ENCODE measurements at regions not wholly inside any gene's neighbourhood (a gene's known extent, or its start where the extent isn't known, plus 50 kb on each side); places are given as distances from the start of the nearest gene placed in this dataset.
"Not testable (repeated sequence)": the region's sequence is repeated elsewhere in the genome, so short reads cannot be mapped to it uniquely, and the experiment has no call there.

DNA sequence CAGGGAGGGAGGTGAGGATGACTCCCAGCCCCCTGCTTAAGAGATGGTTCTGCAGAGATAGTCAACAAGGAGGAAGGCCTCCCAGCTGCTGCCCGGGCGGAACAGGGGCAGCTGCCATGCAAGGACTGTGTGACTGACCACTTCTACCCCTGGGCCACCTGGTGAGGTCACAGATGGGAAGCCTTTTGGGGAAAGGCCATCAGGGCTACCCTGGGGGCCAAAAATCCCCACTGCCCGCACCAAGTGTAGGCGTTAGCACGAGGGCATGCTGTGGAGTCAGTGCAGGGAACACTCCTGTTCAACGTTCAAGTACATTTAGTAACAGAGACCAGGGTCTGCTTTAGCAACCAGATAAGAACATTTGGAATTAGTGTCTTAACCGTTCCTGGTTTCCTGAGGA lies 372.9 kb downstream of the BRD1 start:
- Histone ChIP-seq H3K4me1 (ENCODE audit: insufficient read depth, low read length) (no peaks in the 10 kb centered on the region), H3K9me3 (ENCODE audit: low read length) (no peaks in the 10 kb centered on the region), H3K4me3 (ENCODE audit: low read length) (no peak overlapping the region), H3K27ac (ENCODE audit: low read depth, low read length) (no peak overlapping the region), H3K27me3 (ENCODE audit: insufficient read depth, low read length, poor library complexity, severe bottlenecking) (no peaks in the 10 kb centered on the region), H3K36me3 (ENCODE audit: insufficient read depth, low read length) (no peaks in the 10 kb centered on the region)
- H3K27me3 Mint-ChIP-seq = peaks cover 4 to 15% of the 10 kb centered on the region in 2 donors
- no peak overlapping the region for H3K4me3 Mint-ChIP-seq
- peaks cover 0 to 10% (median 0%) of the 10 kb centered on the region in 5 donors for H3K9me3 Mint-ChIP-seq
- ChIA-PET CTCF (no interaction called here), POLR2A (no interaction called here)
- no peaks in the 10 kb centered on the region for H3K4me1 Mint-ChIP-seq
- no peak for DNase-seq
- peaks cover 0 to 3% (median 0%) of the 10 kb centered on the region in 3 donors for H3K36me3 Mint-ChIP-seq
- H3K27ac Mint-ChIP-seq = no peak overlapping the region

DNA sequence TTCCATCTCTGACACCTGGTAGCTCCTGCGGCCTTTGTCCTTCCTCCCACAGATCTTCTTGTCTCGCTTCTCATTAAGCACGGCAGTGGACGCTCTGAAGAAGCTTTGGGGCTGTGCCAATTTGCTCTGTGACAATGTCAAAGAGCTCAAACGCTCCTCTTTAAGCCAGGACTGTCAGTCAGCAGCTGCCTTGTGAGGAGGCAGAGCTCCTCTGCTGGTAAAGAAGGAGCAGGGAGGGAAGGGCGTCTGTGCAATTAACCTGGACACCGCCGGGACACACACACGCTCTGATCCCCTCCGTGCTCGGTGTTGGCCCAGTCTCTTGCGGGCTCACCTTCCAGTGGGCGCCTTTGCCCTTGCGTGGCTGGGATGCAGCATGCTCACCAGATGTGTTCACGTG lies 373.9 kb downstream of the BRD1 start:
- H3K4me1 ChIP-seq (ENCODE audit: insufficient read depth, low read length) = no peaks in the 10 kb centered on the region
- ChIA-PET POLR2A (no interaction called here), CTCF (no interaction called here)
- H3K27me3 Mint-ChIP-seq = peaks cover 9 to 20% of the 10 kb centered on the region in 2 donors
- H3K9me3 ChIP-seq (ENCODE audit: low read length) = no peaks in the 10 kb centered on the region
- peaks cover 0 to 4% (median 3%) of the 10 kb centered on the region in 3 donors for H3K36me3 Mint-ChIP-seq
- H3K36me3 ChIP-seq (ENCODE audit: insufficient read depth, low read length) = no peaks in the 10 kb centered on the region
- H3K4me3 ChIP-seq (ENCODE audit: low read length) = no peak overlapping the region
- peaks cover 3% of the 10 kb centered on the region for H3K27me3 ChIP-seq (ENCODE audit: insufficient read depth, low read length, poor library complexity, severe bottlenecking)
- peaks cover 0 to 14% (median 0%) of the 10 kb centered on the region in 5 donors for H3K9me3 Mint-ChIP-seq
- H3K27ac ChIP-seq (ENCODE audit: low read depth, low read length) = no peak overlapping the region
- no peak overlapping the region for H3K27ac Mint-ChIP-seq
- H3K4me3 Mint-ChIP-seq = peak overlapping the region in 1 of 7 donors; percentile 52
- H3K4me1 Mint-ChIP-seq = no peaks in the 10 kb centered on the region
- DNase-seq = no peak

DNA sequence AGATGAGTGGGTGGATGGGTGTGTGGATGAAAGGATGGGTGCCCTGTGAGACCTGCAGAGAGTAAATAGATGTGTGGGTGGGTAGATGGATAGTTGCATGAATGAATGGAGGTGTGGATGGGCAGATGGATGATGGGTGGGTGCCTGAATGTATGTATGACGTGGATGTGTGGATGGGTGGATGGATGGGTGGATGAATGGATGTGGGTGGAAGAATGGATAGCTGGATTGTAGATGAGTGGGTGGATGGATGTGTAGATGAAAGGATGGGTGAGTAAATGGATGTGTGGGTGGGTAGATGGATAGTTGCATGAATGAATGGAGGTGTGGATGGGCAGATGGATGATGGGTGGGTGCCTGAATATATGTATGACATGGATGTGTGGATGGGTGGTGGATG lies 374.7 kb downstream of the BRD1 start:
- H3K27ac Mint-ChIP-seq; H3K36me3 ChIP-seq (ENCODE audit: insufficient read depth, low read length); H3K27ac ChIP-seq (ENCODE audit: low read depth, low read length); H3K9me3 Mint-ChIP-seq; H3K4me1 ChIP-seq (ENCODE audit: insufficient read depth, low read length); H3K4me1 Mint-ChIP-seq; H3K36me3 Mint-ChIP-seq; H3K4me3 Mint-ChIP-seq; CTCF ChIA-PET; DNase-seq; POLR2A ChIA-PET; H3K4me3 ChIP-seq (ENCODE audit: low read length); H3K9me3 ChIP-seq (ENCODE audit: low read length); H3K27me3 ChIP-seq (ENCODE audit: insufficient read depth, low read length, poor library complexity, severe bottlenecking): not testable (repeated sequence)
- H3K27me3 Mint-ChIP-seq = peaks cover 12 to 24% of the 10 kb centered on the region in 2 donors

DNA sequence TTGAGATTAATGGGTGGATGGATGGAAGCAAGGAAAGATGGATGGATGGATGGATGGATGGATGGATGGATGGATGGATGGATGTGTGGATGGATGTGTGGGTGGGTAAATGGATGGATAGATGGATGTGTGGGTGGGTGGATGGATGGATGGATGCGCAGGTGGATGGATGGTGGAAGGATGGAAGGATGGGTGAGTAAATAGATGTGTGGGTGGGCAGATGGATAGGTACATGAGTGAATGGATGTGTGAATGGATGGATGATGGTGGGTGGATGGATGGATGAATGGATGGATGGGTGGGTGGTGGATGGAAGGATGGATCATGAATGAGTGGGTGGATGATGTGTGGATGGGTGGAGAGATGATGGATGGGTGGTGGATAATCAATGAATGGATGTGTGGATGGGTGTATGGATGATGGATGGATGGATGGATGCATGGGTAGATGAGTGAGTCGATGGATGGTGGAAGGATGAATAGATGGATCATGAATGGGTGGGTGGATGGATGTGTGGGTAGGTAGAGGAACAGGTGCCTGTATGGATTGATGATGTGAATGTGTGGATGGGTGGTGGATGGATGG lies 375.2 kb downstream of the BRD1 start:
- Mint-ChIP-seq H3K9me3 (peaks cover 0 to 7% (median 0%) of the 10 kb centered on the region in 5 donors), H3K4me1 (no peaks in the 10 kb centered on the region), H3K4me3 (no peak overlapping the region), H3K27ac (no peak overlapping the region), H3K27me3 (peaks cover 12 to 28% of the 10 kb centered on the region in 2 donors), H3K36me3 (peaks cover 0 to 4% (median 0%) of the 10 kb centered on the region in 3 donors)
- Histone ChIP-seq H3K4me1 (ENCODE audit: insufficient read depth, low read length) (no peaks in the 10 kb centered on the region), H3K27me3 (ENCODE audit: insufficient read depth, low read length, poor library complexity, severe bottlenecking) (peaks cover 3% of the 10 kb centered on the region), H3K4me3 (ENCODE audit: low read length) (no peak overlapping the region), H3K36me3 (ENCODE audit: insufficient read depth, low read length) (no peaks in the 10 kb centered on the region), H3K9me3 (ENCODE audit: low read length) (no peaks in the 10 kb centered on the region), H3K27ac (ENCODE audit: low read depth, low read length) (no peak overlapping the region)
- CTCF ChIA-PET = no interaction called here
- POLR2A ChIA-PET = no interaction called here
- DNase-seq = no peak

DNA sequence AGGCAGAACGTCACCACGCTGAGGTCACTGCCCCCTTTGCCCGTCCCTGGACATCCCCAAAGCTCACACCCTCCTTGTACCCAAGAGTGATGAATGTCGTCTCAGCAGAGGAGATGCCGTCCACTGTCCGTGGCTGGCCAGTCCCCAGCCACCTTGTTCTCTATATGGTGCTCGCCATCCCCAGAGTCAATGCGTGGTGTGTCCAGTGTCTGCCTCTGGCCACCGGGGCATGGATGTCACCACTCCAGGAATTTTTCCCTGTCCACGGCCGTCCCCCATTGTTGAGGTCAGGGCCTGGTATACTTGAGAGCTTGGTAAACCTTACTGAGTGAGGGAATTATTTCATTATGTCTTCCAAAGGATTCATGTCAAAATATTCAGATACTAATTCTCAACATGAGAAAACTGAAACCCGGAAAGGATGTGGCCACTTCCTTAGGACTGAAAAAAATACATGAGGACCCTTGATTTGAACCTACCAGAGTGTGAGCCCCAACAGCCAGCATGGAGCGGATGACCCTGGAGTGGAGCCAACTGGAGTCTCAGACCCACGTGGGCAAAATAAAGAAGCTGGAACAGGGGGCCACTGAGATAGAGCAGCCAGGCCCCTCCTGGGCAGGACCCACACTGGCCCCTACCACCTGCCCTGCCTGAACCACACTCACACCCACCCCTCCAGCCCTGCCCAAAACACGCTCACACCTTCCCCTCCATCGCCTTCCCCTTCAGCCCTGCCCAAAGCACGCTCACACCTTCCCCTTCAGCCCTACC lies 376.4 kb downstream of the BRD1 start:
- Mint-ChIP-seq H3K36me3 (peaks cover 0 to 4% (median 0%) of the 10 kb centered on the region in 3 donors), H3K4me3 (no peak overlapping the region), H3K27me3 (peaks cover 10 to 33% of the 10 kb centered on the region in 2 donors), H3K4me1 (no peaks in the 10 kb centered on the region), H3K27ac (no peak overlapping the region), H3K9me3 (peaks cover 0 to 7% (median 0%) of the 10 kb centered on the region in 5 donors)
- no peaks in the 10 kb centered on the region for H3K4me1 ChIP-seq (ENCODE audit: insufficient read depth, low read length)
- DNase-seq = no peak
- POLR2A ChIA-PET = no interaction called here
- peaks cover 3% of the 10 kb centered on the region for H3K27me3 ChIP-seq (ENCODE audit: insufficient read depth, low read length, poor library complexity, severe bottlenecking)
- H3K4me3 ChIP-seq (ENCODE audit: low read length) = no peak overlapping the region
- no peak overlapping the region for H3K27ac ChIP-seq (ENCODE audit: low read depth, low read length)
- CTCF ChIA-PET = no interaction called here
- no peaks in the 10 kb centered on the region for H3K36me3 ChIP-seq (ENCODE audit: insufficient read depth, low read length)
- H3K9me3 ChIP-seq (ENCODE audit: low read length) = no peaks in the 10 kb centered on the region

DNA sequence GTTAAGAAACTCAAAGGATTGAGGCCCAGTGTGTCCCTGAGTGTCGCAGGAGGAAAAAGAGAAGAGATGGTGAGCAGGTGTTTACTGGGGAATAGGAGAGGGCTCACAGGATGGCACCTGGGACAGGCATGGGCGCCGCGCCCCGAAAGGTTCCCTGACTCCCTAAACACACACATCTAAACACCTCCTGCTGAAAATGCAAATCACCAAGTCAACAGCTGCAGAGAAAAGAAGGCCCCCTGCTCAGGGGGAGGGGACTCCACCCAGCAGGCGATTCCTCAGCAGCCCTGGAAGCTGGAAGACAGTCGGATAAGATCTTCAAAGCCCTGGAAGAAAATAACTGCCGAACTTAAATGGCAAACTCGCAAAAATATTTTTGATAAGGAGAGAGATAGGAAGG lies 377.2 kb downstream of the BRD1 start:
- peaks cover 0 to 7% (median 0%) of the 10 kb centered on the region in 5 donors for H3K9me3 Mint-ChIP-seq
- Histone ChIP-seq H3K36me3 (ENCODE audit: insufficient read depth, low read length) (no peaks in the 10 kb centered on the region), H3K4me1 (ENCODE audit: insufficient read depth, low read length) (no peaks in the 10 kb centered on the region), H3K27me3 (ENCODE audit: insufficient read depth, low read length, poor library complexity, severe bottlenecking) (peaks cover 3% of the 10 kb centered on the region), H3K9me3 (ENCODE audit: low read length) (no peaks in the 10 kb centered on the region), H3K4me3 (ENCODE audit: low read length) (no peak overlapping the region), H3K27ac (ENCODE audit: low read depth, low read length) (no peak overlapping the region)
- H3K27ac Mint-ChIP-seq = no peak overlapping the region
- H3K27me3 Mint-ChIP-seq = peaks cover 10 to 37% of the 10 kb centered on the region in 2 donors
- no peaks in the 10 kb centered on the region for H3K4me1 Mint-ChIP-seq
- H3K36me3 Mint-ChIP-seq = peaks cover 0 to 4% (median 0%) of the 10 kb centered on the region in 3 donors
- H3K4me3 Mint-ChIP-seq = no peak overlapping the region
- ChIA-PET CTCF (no interaction called here), POLR2A (no interaction called here)
- no peak for DNase-seq

DNA sequence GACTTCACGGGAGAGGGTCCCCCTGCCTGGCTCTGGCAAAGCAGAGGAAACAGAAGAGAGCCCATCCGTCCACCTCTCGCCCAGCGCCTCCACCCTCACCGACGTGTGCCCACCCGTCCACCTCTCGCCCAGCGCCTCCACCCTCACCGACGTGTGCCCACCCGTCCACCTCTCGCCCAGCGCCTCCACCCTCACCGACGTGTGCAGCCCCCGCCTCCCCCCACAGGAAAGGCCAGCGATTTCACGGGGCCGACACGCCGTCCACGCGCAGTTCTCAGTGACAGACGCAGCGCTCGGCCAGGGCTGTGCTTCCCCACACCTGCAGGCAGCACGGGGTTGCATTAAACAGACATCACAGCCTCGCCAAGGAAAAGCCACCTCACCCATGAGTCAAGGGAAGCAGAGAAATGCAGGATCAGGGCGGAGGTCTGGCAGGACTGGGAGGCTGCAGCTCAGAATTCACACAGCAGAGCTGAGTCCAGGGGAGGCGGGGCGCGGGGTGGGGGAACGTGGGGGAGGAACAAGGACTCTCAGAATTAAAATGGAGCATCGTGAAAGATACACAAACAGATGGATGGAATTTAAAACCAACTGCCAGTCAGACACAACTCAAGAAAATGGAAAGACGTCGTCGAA lies 377.7 kb downstream of the BRD1 start:
- H3K4me3 ChIP-seq (ENCODE audit: low read length) = no peak overlapping the region

DNA sequence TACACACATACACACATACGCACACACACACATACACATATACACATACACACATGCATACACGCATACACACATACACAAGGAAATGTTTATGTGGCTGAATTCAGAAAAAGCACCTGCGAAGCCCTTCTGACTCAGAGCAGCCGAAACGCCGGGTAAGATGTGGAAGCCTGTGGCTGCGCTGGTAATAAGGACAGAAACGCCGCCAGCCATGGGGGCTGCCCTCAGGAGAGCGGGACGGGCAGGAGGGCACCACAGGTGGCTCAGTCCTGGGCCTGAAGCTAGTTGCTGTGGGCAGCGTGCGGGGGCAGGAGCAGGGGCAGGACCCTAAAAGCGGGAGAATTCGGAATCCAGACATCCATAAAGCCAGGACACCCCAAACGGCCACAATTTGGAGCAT lies 378.3 kb downstream of the BRD1 start:
- CTCF ChIA-PET = no interaction called here
- Histone ChIP-seq H3K36me3 (ENCODE audit: insufficient read depth, low read length) (no peaks in the 10 kb centered on the region), H3K27me3 (ENCODE audit: insufficient read depth, low read length, poor library complexity, severe bottlenecking) (peaks cover 3% of the 10 kb centered on the region), H3K4me1 (ENCODE audit: insufficient read depth, low read length) (no peaks in the 10 kb centered on the region), H3K9me3 (ENCODE audit: low read length) (no peaks in the 10 kb centered on the region), H3K4me3 (ENCODE audit: low read length) (no peak overlapping the region), H3K27ac (ENCODE audit: low read depth, low read length) (no peak overlapping the region)
- Mint-ChIP-seq H3K27me3 (peaks cover 10 to 44% of the 10 kb centered on the region in 2 donors), H3K4me1 (no peaks in the 10 kb centered on the region), H3K36me3 (peaks cover 0 to 4% (median 0%) of the 10 kb centered on the region in 3 donors), H3K4me3 (no peak overlapping the region), H3K9me3 (peaks cover 0 to 6% (median 0%) of the 10 kb centered on the region in 5 donors), H3K27ac (no peak overlapping the region)
- DNase-seq = no peak
- POLR2A ChIA-PET = no interaction called here

More for the DNA sequence above, 377.7 kb downstream of the BRD1 start:
- DNase-seq = no peak
- Histone ChIP-seq H3K27ac (ENCODE audit: low read depth, low read length) (no peak overlapping the region), H3K4me1 (ENCODE audit: insufficient read depth, low read length) (no peaks in the 10 kb centered on the region), H3K27me3 (ENCODE audit: insufficient read depth, low read length, poor library complexity, severe bottlenecking) (peaks cover 3% of the 10 kb centered on the region), H3K36me3 (ENCODE audit: insufficient read depth, low read length) (no peaks in the 10 kb centered on the region), H3K9me3 (ENCODE audit: low read length) (no peaks in the 10 kb centered on the region)
- H3K4me3 Mint-ChIP-seq = no peak overlapping the region
- ChIA-PET CTCF (no interaction called here), POLR2A (no interaction called here)
- H3K4me1 Mint-ChIP-seq = no peaks in the 10 kb centered on the region
- peaks cover 0 to 4% (median 0%) of the 10 kb centered on the region in 3 donors for H3K36me3 Mint-ChIP-seq
- H3K9me3 Mint-ChIP-seq = peaks cover 0 to 7% (median 0%) of the 10 kb centered on the region in 5 donors
- peaks cover 10 to 39% of the 10 kb centered on the region in 2 donors for H3K27me3 Mint-ChIP-seq
- no peak overlapping the region for H3K27ac Mint-ChIP-seq

All from CD8-positive, alpha-beta memory T cell (primary cell).